ENCODE measurements at regions not wholly inside any gene's neighbourhood (a gene's known extent, or its start where the extent isn't known, plus 50 kb on each side); places are given as distances from the start of the nearest gene placed in this dataset.

GRCh38 chr3:117674321-117674720, 964.7 kb downstream of the TUSC7 start:
- in situ Hi-C loops (cut with HindIII; ENCODE audit: low sequenced_read_pairs) = no loop called here

- in situ Hi-C loops (cut with HindIII; ENCODE audit: low sequenced_read_pairs) = no loop called here
Observed at GRCh38 chr3:117681619-117682018, 972.0 kb downstream of the TUSC7 start.

GRCh38 chr3:117687096-117687495, 977.5 kb downstream of the TUSC7 start:
- in situ Hi-C loops (cut with HindIII; ENCODE audit: low sequenced_read_pairs) = no loop called here

GRCh38 chr3:117688583-117688982, 979.0 kb downstream of the TUSC7 start:
- in situ Hi-C loops (cut with HindIII; ENCODE audit: low sequenced_read_pairs) = no loop called here

GRCh38 chr3:117691526-117691925, 981.9 kb downstream of the TUSC7 start:
- in situ Hi-C loops (cut with HindIII; ENCODE audit: low sequenced_read_pairs) = no loop called here

- in situ Hi-C loops (cut with HindIII; ENCODE audit: low sequenced_read_pairs) = no loop called here
Observed at GRCh38 chr3:117692416-117692995, 982.9 kb downstream of the TUSC7 start.

GRCh38 chr3:117695321-117695720, 985.7 kb downstream of the TUSC7 start:
- in situ Hi-C loops (cut with HindIII; ENCODE audit: low sequenced_read_pairs) = no loop called here

- in situ Hi-C loops (cut with HindIII; ENCODE audit: low sequenced_read_pairs) = no loop called here
Observed at GRCh38 chr3:117695871-117696645, 986.5 kb downstream of the TUSC7 start.

- in situ Hi-C loops (cut with HindIII; ENCODE audit: low sequenced_read_pairs) = no loop called here
Observed at GRCh38 chr3:117696851-117697407, 987.4 kb downstream of the TUSC7 start.

GRCh38 chr3:117699058-117699457, 989.5 kb downstream of the TUSC7 start:
- in situ Hi-C loops (cut with HindIII; ENCODE audit: low sequenced_read_pairs) = no loop called here

- in situ Hi-C loops (cut with HindIII; ENCODE audit: low sequenced_read_pairs) = no loop called here
Observed at GRCh38 chr3:117700573-117701360, 991.2 kb downstream of the TUSC7 start.

GRCh38 chr3:117705011-117705410, 995.4 kb downstream of the TUSC7 start:
- in situ Hi-C loops (cut with HindIII; ENCODE audit: low sequenced_read_pairs) = no loop called here

GRCh38 chr3:117706037-117706436, 996.5 kb downstream of the TUSC7 start:
- in situ Hi-C loops (cut with HindIII; ENCODE audit: low sequenced_read_pairs) = no loop called here

GRCh38 chr3:117706756-117707155, 997.2 kb downstream of the TUSC7 start:
- in situ Hi-C loops (cut with HindIII; ENCODE audit: low sequenced_read_pairs) = no loop called here

- in situ Hi-C loops (cut with HindIII; ENCODE audit: low sequenced_read_pairs) = no loop called here
Observed at GRCh38 chr3:117708601-117709000, 999.0 kb downstream of the TUSC7 start.

- in situ Hi-C loops (cut with HindIII; ENCODE audit: low sequenced_read_pairs) = no loop called here
Observed at GRCh38 chr3:117709108-117709507, 999.5 kb downstream of the TUSC7 start.

- in situ Hi-C loops (cut with HindIII; ENCODE audit: low sequenced_read_pairs) = no loop called here
Observed at GRCh38 chr3:117710501-117710900, 1000.9 kb downstream of the TUSC7 start.

GRCh38 chr3:117719316-117719926, 1009.8 kb downstream of the TUSC7 start:
- in situ Hi-C loops (cut with HindIII; ENCODE audit: low sequenced_read_pairs) = no loop called here

GRCh38 chr3:117721866-117722265, 1012.3 kb downstream of the TUSC7 start:
- in situ Hi-C loops (cut with HindIII; ENCODE audit: low sequenced_read_pairs) = no loop called here

GRCh38 chr3:117722856-117723255, 1013.3 kb downstream of the TUSC7 start:
- in situ Hi-C loops (cut with HindIII; ENCODE audit: low sequenced_read_pairs) = no loop called here

GRCh38 chr3:117723825-117724224, 1014.2 kb downstream of the TUSC7 start:
- in situ Hi-C loops (cut with HindIII; ENCODE audit: low sequenced_read_pairs) = no loop called here
